K562 (cell line): ENCODE measurements at regions not wholly inside any gene's neighbourhood (a gene's known extent, or its start where the extent isn't known, plus 50 kb on each side); places are given as distances from the start of the nearest gene placed in this dataset.

ENCODE experiments used
- ATAC-seq: fragments of 200-7000 bp; cut with Tn5 transposase; 3 replicates; pipeline ENCODE4 v1.9.1; 2020; ENCODE audit warnings: moderate library complexity
- BruUV-seq: library from RNA; stranded (reverse); fragments of 400-500 nt; replicated peaks from 2 replicates; lab custom pipeline; 2021; lab: Mats Ljungman, UMichigan
- CTCF ChIA-PET: fragments of 300-600 bp; formaldehyde crosslinking; extraction: SDS; loops from one replicate; lab custom pipeline; 2021; ENCODE audit warnings: low intra/inter-chr PET ratio; lab: Yijun Ruan, JAX
- POLR2A ChIA-PET: fragments of 300-600, 350-650 bp; sonication (Branson Sonifier 250); formaldehyde crosslinking; extraction: SDS; loops from one replicate; lab custom pipeline; 2021; ENCODE audit warnings: antibody characterized with exemption, inconsistent platforms; lab: Yijun Ruan, JAX
- DNase-seq, 4 experiments: peaks; one replicate each; pipeline versions ENCODE4 v3.0.0 to v3.0.0-alpha.2; 2011 to 2018; ENCODE audit warnings: low spot score in 3 of 4, mixed read lengths in 3 of 4; ENCODE audit errors: extremely low read depth in 1 of 4
- FAIRE-seq: peaks from 2 replicates; lab custom pipeline; 2011; peaks lifted over from hg19 to GRCh38; lab: Jason Lieb, UNC
- H2AFZ ChIP-seq: 2 replicates; pipeline ENCODE4 v1.6.0; 2011; ENCODE audit warnings: low read depth, low read length, control low read depth, inconsistent platforms
- H3K27ac ChIP-seq: fragments of 200-600 bp; 3 replicates; pipeline ENCODE4 v1.8.0; 2011; ENCODE audit warnings: low read depth, mild to moderate bottlenecking, control low read depth, inconsistent platforms, low read length, moderate library complexity, mixed read lengths; ENCODE audit errors: extremely low read depth
- H3K27me3 ChIP-seq, 2 experiments: fragments of 300-600 bp in 1 of 2; 2 replicates in 1 of 2; 3 replicates in 1 of 2; pipeline versions ENCODE4 v1.6.0 to v1.8.0; 2011; ENCODE audit warnings: inconsistent platforms in 2 of 2, low read length in 2 of 2, mild to moderate bottlenecking in 1 of 2, mixed read lengths in 1 of 2, moderate library complexity in 1 of 2; ENCODE audit not compliant: control insufficient read depth in 2 of 2, insufficient read depth in 2 of 2
- H3K36me3 ChIP-seq: fragments of 300-600 bp; 3 replicates; pipeline ENCODE4 v1.8.0; 2011; ENCODE audit warnings: mild to moderate bottlenecking, low read length, inconsistent platforms; ENCODE audit not compliant: control insufficient read depth, insufficient read depth
- H3K4me1 ChIP-seq, 2 experiments: fragments of 200-600 bp in 1 of 2; replicated peaks in 1 of 2; 2 replicates in 1 of 2; 3 replicates in 1 of 2; pipeline versions ENCODE4 v1.5.1 to v1.8.0; 2011; ENCODE audit warnings: inconsistent platforms in 2 of 2, low read length in 2 of 2, mild to moderate bottlenecking in 1 of 2, mixed read lengths in 1 of 2, moderate library complexity in 1 of 2; ENCODE audit not compliant: control insufficient read depth in 2 of 2, insufficient read depth in 2 of 2
- H3K4me2 ChIP-seq: 2 replicates; pipeline ENCODE4 v1.6.1; 2011; ENCODE audit warnings: low read length, control low read depth, inconsistent platforms, mixed read lengths; ENCODE audit not compliant: insufficient read depth
- H3K4me3 ChIP-seq: fragments of 200-600 bp; sonication (generic), shearing (Covaris generic); 2 replicates; pipeline ENCODE4 v1.5.1; 2016; ENCODE audit warnings: control low read depth, inconsistent platforms
- H3K79me2 ChIP-seq: fragments of 200-600 bp; 3 replicates; pipeline ENCODE4 v1.8.0; 2011; ENCODE audit warnings: low read length, inconsistent platforms; ENCODE audit not compliant: control insufficient read depth, insufficient read depth
- H3K9ac ChIP-seq, 2 experiments: 2 replicates each; pipeline versions ENCODE4 v1.6.0 to v1.6.1; 2011; ENCODE audit warnings: low read depth in 2 of 2, low read length in 2 of 2, control low read depth in 1 of 2, inconsistent platforms in 1 of 2, mild to moderate bottlenecking in 1 of 2, mixed read lengths in 1 of 2; ENCODE audit not compliant: insufficient read depth in 1 of 2
- H3K9me1 ChIP-seq: one replicate; pipeline ENCODE4 v1.6.0; 2011; ENCODE audit warnings: inconsistent platforms, mild to moderate bottlenecking, low read length, moderate library complexity; ENCODE audit not compliant: control insufficient read depth, insufficient read depth
- H3K9me3 ChIP-seq: replicated peaks from 2 replicates; pipeline ENCODE4 v1.5.1; 2011; ENCODE audit warnings: low read depth, low read length, inconsistent platforms; ENCODE audit not compliant: control insufficient read depth, insufficient read depth
- H4K20me1 ChIP-seq: replicated peaks from 2 replicates; pipeline ENCODE4 v1.6.1; 2011; ENCODE audit warnings: low read length, inconsistent platforms, mixed read lengths; ENCODE audit not compliant: control insufficient read depth, insufficient read depth
- CBX3 ChIP-seq, 2 experiments: IDR thresholded peaks; 1 replicate in 1 of 2; 2 replicates in 1 of 2; pipeline ENCODE4 v1.6.1; 2012; ENCODE audit warnings: inconsistent platforms in 2 of 2, low read length in 2 of 2, borderline replicate concordance in 1 of 2, control low read depth in 1 of 2
- CHD2 ChIP-seq: IDR thresholded peaks from 2 replicates; pipeline ENCODE4 v1.6.1; 2011; ENCODE audit warnings: low read depth, low read length
- DLX4 ChIP-seq: fragments of 250-450 bp; sonication (Bioruptor Pico); IDR thresholded peaks from 2 replicates; pipeline ENCODE4 v1.6.1; 2021; ENCODE audit warnings: mild to moderate bottlenecking
- FOS ChIP-seq: IDR thresholded peaks from 3 replicates; pipeline ENCODE4 v1.6.1; 2011; ENCODE audit not compliant: insufficient read length; ENCODE audit errors: extremely low read depth
- NBN ChIP-seq: fragments of 450-650 bp; IDR thresholded peaks from 2 replicates; pipeline ENCODE4 v1.6.1; 2016; ENCODE audit warnings: low read depth, mild to moderate bottlenecking
- NFXL1 ChIP-seq: fragments of 450-650 bp; formaldehyde crosslinking; IDR thresholded peaks from 2 replicates; pipeline ENCODE4 v1.4.0; 2021; ENCODE audit warnings: mild to moderate bottlenecking
- POLR2G ChIP-seq: fragments of 200-400 bp; formaldehyde crosslinking; IDR thresholded peaks from 2 replicates; pipeline ENCODE4 v1.6.1; 2017; ENCODE audit warnings: low read depth, mild to moderate bottlenecking, antibody characterized with exemption, low read length, moderate library complexity
- RBM39 ChIP-seq: fragments of 200-400 bp; formaldehyde crosslinking; optimal IDR thresholded peaks from 2 replicates; pipeline ENCODE3; 2018; ENCODE audit warnings: low read depth, low read length
- SAFB2 ChIP-seq: fragments of 200-400 bp; formaldehyde crosslinking; IDR thresholded peaks from 2 replicates; pipeline ENCODE4 v1.6.1; 2018; ENCODE audit warnings: borderline replicate concordance, low read length, low read depth, moderate library complexity; ENCODE audit not compliant: severe bottlenecking
- ZFP91 ChIP-seq: sonication (generic); formaldehyde crosslinking; IDR thresholded peaks from 2 replicates; pipeline ENCODE4 v1.8.0; 2022; ENCODE audit warnings: mild to moderate bottlenecking, missing genetic modification reagents
- ZNF311 ChIP-seq: fragments of 250-450 bp; sonication (Bioruptor Pico); IDR thresholded peaks from 2 replicates; pipeline ENCODE4 v1.4.0; 2020; ENCODE audit warnings: mild to moderate bottlenecking, moderate library complexity
- ZNF766 ChIP-seq: fragments of 200-800 bp; sonication (Bioruptor generic); conservative IDR thresholded peaks from 2 replicates; pipeline ENCODE4 v1.6.1; 2016; ENCODE audit warnings: missing genetic modification characterization, missing compliant biosample characterization
- WGBS: fragments of 100-300 bp; shearing (Covaris generic); methylation state at CpG from one replicate; pipeline ENCODE4 v1.1.6; 2016; ENCODE audit warnings: low coverage, mixed read lengths; ENCODE audit not compliant: insufficient coverage; ENCODE audit errors: missing lambda C conversion rate; 5-methylcytosine and 5-hydroxymethylcytosine counted together
- in situ Hi-C: fragments of 300-500 bp; cut with MboI; formaldehyde crosslinking; loops from 4 replicates; pipeline ENCODE4 v1.15.0; 2018; ENCODE audit warnings: inconsistent platforms, mixed read lengths
- intact Hi-C: fragments of 100-400 bp; cut with micrococcal nuclease; formaldehyde crosslinking; loops from 2 replicates; pipeline ENCODE4 v1.14.2; 2022
- TF ChIP-seq, protein P1 (sequence below): sonication (generic); formaldehyde crosslinking; IDR thresholded peaks from 2 replicates; pipeline ENCODE4 v1.8.1; 2023; ENCODE audit warnings: mild to moderate bottlenecking, missing genetic modification reagents
- TF ChIP-seq, protein P2 (sequence below): fragments of 450-650 bp; formaldehyde crosslinking; IDR thresholded peaks from 2 replicates; pipeline ENCODE4 v1.4.0; 2020; ENCODE audit warnings: mild to moderate bottlenecking, mixed read lengths

GRCh38 chr2:123652320-123652719 is 372.8 kb upstream of the CNTNAP5 start (continued):
- TF ChIP-seq, protein P1, sequence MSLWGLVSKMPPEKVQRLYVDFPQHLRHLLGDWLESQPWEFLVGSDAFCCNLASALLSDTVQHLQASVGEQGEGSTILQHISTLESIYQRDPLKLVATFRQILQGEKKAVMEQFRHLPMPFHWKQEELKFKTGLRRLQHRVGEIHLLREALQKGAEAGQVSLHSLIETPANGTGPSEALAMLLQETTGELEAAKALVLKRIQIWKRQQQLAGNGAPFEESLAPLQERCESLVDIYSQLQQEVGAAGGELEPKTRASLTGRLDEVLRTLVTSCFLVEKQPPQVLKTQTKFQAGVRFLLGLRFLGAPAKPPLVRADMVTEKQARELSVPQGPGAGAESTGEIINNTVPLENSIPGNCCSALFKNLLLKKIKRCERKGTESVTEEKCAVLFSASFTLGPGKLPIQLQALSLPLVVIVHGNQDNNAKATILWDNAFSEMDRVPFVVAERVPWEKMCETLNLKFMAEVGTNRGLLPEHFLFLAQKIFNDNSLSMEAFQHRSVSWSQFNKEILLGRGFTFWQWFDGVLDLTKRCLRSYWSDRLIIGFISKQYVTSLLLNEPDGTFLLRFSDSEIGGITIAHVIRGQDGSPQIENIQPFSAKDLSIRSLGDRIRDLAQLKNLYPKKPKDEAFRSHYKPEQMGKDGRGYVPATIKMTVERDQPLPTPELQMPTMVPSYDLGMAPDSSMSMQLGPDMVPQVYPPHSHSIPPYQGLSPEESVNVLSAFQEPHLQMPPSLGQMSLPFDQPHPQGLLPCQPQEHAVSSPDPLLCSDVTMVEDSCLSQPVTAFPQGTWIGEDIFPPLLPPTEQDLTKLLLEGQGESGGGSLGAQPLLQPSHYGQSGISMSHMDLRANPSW (CRISPR knock-in tag): no peak
- TF ChIP-seq, all 486 proteins: peak for 0

GRCh38 chr2:123656590-123656989 is 368.5 kb upstream of the CNTNAP5 start:
- intact Hi-C loops: no loop called here
- no peak for TF ChIP-seq CHD2
- TF ChIP-seq SAFB2: no peak
- TF ChIP-seq RBM39: no peak
- TF ChIP-seq ZNF311 (CRISPR knock-in tag): no peak
- TF ChIP-seq, protein P2, sequence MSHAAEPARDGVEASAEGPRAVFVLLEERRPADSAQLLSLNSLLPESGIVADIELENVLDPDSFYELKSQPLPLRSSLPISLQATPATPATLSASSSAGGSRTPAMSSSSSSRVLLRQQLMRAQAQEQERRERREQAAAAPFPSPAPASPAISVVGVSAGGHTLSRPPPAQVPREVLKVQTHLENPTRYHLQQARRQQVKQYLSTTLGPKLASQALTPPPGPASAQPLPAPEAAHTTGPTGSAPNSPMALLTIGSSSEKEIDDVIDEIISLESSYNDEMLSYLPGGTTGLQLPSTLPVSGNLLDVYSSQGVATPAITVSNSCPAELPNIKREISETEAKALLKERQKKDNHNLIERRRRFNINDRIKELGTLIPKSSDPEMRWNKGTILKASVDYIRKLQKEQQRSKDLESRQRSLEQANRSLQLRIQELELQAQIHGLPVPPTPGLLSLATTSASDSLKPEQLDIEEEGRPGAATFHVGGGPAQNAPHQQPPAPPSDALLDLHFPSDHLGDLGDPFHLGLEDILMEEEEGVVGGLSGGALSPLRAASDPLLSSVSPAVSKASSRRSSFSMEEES (CRISPR knock-in tag): no peak
- TF ChIP-seq ZFP91 (CRISPR knock-in tag): no peak
- TF ChIP-seq ZNF766 (CRISPR knock-in tag): no peak
- no peak for TF ChIP-seq NBN
- no peak for TF ChIP-seq DLX4 (CRISPR knock-in tag)
- TF ChIP-seq FOS: no peak
- no peak for TF ChIP-seq NFXL1 (CRISPR knock-in tag)
- TF ChIP-seq CBX3 (IDR thresholded peaks at IDR 0.05; ENCODE audit: borderline replicate concordance in 1 of 2, low read length in 2 of 2): no peak
- TF ChIP-seq POLR2G: no peak

More at GRCh38 chr2:123656590-123656989, 368.5 kb upstream of the CNTNAP5 start:
- ChIA-PET CTCF (no interaction called here), POLR2A (no interaction called here)
- Histone ChIP-seq H3K36me3 (no peaks in the 10 kb centered on the region), H3K79me2 (no peaks in the 10 kb centered on the region), H4K20me1 (no peaks in the 10 kb centered on the region), H3K4me2 (no peak overlapping the region), H3K9me1 (no peaks in the 10 kb centered on the region), H3K9ac (no peak overlapping the region), H2AFZ (no peak overlapping the region), H3K4me1 (no peaks in the 10 kb centered on the region), H3K4me3 (no peak overlapping the region), H3K27ac (no peak overlapping the region), H3K27me3 (no peaks in the 10 kb centered on the region), H3K9me3 (no peaks in the 10 kb centered on the region; the same call in 1 of the 2 replicates)
- ATAC-seq (no peak), FAIRE-seq (no peak), DNase-seq (no peak)
- no TSS peak for BruUV-seq
- 1% methylated on average over 4 of the region's 4 CpGs for WGBS
- in situ Hi-C loops: no loop called here
